H1 (cell line): ENCODE measurements at regions not wholly inside any gene's neighbourhood (a gene's known extent, or its start where the extent isn't known, plus 50 kb on each side); places are given as distances from the start of the nearest gene placed in this dataset.

ENCODE experiments used
- CTCF ChIP-seq, 3 experiments: IDR thresholded peaks; 1 replicate in 2 of 3; 2 replicates in 1 of 3; pipeline versions ENCODE4 v1.5.1 to v1.6.1; 2011; ENCODE audit warnings: low read length in 3 of 3, mild to moderate bottlenecking in 3 of 3, inconsistent platforms in 2 of 3, low read depth in 1 of 3, moderate library complexity in 1 of 3; ENCODE audit not compliant: insufficient read depth in 1 of 3; ENCODE audit errors: control extremely low read depth in 1 of 3

DNA sequence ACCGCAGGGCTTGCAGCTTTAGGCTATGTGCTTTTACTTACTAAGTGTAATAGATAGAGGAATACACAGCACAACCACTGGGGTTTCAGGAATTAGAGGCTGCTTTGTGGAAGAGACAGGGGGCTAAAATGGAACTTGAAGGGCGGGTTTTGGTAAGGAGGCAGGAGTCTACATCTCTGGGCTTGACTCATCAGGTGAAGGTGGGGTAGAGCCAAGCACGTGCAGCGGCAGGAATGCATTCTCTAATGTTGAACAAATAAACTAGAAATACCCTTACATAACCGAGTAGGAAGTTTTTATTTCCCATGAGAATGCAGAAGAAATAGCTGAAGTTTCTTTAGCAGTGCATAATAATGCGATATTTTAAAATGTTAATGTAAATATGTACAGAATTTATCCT, 673.8 kb upstream of the SALL3 start (continued):
- TF ChIP-seq CTCF (IDR thresholded peaks at IDR 0.05; ENCODE audit: control extremely low read depth in 1 of 3, insufficient read depth in 1 of 3, low read depth in 1 of 3, low read length in 3 of 3): no peak
